Left renal cortex interstitium (tissue), 4 donors: ENCODE measurements at regions not wholly inside any gene's neighbourhood (a gene's known extent, or its start where the extent isn't known, plus 50 kb on each side); places are given as distances from the start of the nearest gene placed in this dataset.

Experiments used
- DNase-seq, 4 donors: peaks; one replicate each; pipeline ENCODE4 v3.0.0-alpha.2; 2013; ENCODE audit warnings: low read depth in 4 of 4, low spot score in 2 of 4, missing footprints in 1 of 4

- DNase-seq, result no peak
Measured at GRCh38 chr21:35227786-35228185, 178.7 kb upstream of the RUNX1 start.

- DNase-seq, result no peak
Measured at GRCh38 chr21:35226968-35227744, 178.1 kb upstream of the RUNX1 start.

- no peak for DNase-seq
Measured at GRCh38 chr21:35226328-35226727, 177.2 kb upstream of the RUNX1 start.

GRCh38 chr21:35225573-35225972, 176.5 kb upstream of the RUNX1 start:
- no peak for DNase-seq

GRCh38 chr21:35223480-35224156, 174.5 kb upstream of the RUNX1 start:
- no peak for DNase-seq

GRCh38 chr21:35222541-35222941, 173.4 kb upstream of the RUNX1 start:
- no peak for DNase-seq

- DNase-seq, result no peak
Measured at GRCh38 chr21:35222021-35222420, 172.9 kb upstream of the RUNX1 start.

GRCh38 chr21:35220301-35220700, 171.2 kb upstream of the RUNX1 start:
- DNase-seq, result no peak

GRCh38 chr21:35219719-35220118, 170.6 kb upstream of the RUNX1 start:
- no peak for DNase-seq

GRCh38 chr21:35219291-35219690, 170.2 kb upstream of the RUNX1 start:
- no peak for DNase-seq

GRCh38 chr21:35217504-35218060, 168.5 kb upstream of the RUNX1 start:
- no peak for DNase-seq

GRCh38 chr21:35216996-35217395, 167.9 kb upstream of the RUNX1 start:
- DNase-seq, result no peak

GRCh38 chr21:35215870-35216269, 166.8 kb upstream of the RUNX1 start:
- no peak for DNase-seq

- no peak for DNase-seq
Measured at GRCh38 chr21:35212393-35213127, 163.5 kb upstream of the RUNX1 start.

- no peak for DNase-seq
Measured at GRCh38 chr21:35211782-35212181, 162.7 kb upstream of the RUNX1 start.

GRCh38 chr21:35210093-35210492, 161.0 kb upstream of the RUNX1 start:
- DNase-seq, result no peak

- no peak for DNase-seq
Measured at GRCh38 chr21:35208810-35209517, 159.9 kb upstream of the RUNX1 start.

- no peak for DNase-seq
Measured at GRCh38 chr21:35208104-35208503, 159.0 kb upstream of the RUNX1 start.

- DNase-seq, result no peak
Measured at GRCh38 chr21:35207322-35207721, 158.2 kb upstream of the RUNX1 start.
